ENCODE measurements at regions not wholly inside any gene's neighbourhood (a gene's known extent, or its start where the extent isn't known, plus 50 kb on each side); places are given as distances from the start of the nearest gene placed in this dataset.

DNA sequence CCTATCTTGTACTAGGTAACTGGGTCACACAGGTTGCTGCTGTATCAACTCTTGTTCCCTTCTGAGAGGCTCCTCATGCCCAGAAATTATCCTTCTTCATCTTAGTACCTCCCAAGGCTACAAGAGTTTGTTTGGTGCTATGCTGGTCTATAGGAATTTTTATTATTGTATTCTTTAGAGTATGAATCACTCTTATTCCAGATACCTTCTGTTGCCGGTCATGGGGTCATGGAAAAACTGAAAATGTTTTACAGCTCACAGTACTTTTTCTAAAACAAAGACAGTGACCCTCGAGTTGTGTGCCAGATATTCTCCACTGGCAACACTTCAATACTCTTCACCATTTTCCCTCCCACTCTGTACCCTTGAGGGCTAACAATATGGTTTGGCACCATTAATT is 1598.0 kb upstream of the TMEM132C start:
- 32 to 39% (median 36%) methylated on average over 2 of the region's 2 CpGs for WGBS, 4 donors
- no peaks in the 10 kb centered on the region for H3K36me3 ChIP-seq (replicated peaks in 1 of 2)
- no peaks in the 10 kb centered on the region for H3K27me3 ChIP-seq
- TF ChIP-seq POLR2A (IDR thresholded peaks at IDR 0.05), result no peak
- TF ChIP-seq, protein P1, sequence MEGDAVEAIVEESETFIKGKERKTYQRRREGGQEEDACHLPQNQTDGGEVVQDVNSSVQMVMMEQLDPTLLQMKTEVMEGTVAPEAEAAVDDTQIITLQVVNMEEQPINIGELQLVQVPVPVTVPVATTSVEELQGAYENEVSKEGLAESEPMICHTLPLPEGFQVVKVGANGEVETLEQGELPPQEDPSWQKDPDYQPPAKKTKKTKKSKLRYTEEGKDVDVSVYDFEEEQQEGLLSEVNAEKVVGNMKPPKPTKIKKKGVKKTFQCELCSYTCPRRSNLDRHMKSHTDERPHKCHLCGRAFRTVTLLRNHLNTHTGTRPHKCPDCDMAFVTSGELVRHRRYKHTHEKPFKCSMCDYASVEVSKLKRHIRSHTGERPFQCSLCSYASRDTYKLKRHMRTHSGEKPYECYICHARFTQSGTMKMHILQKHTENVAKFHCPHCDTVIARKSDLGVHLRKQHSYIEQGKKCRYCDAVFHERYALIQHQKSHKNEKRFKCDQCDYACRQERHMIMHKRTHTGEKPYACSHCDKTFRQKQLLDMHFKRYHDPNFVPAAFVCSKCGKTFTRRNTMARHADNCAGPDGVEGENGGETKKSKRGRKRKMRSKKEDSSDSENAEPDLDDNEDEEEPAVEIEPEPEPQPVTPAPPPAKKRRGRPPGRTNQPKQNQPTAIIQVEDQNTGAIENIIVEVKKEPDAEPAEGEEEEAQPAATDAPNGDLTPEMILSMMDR (IDR thresholded peaks at IDR 0.05), result no peak
- no peaks in the 10 kb centered on the region for H3K4me1 ChIP-seq (replicated peaks in 1 of 2)
- H3K9me3 ChIP-seq (replicated peaks in 1 of 3), result no peaks in the 10 kb centered on the region
- H3K4me3 ChIP-seq, result no peak overlapping the region
- H3K27ac ChIP-seq, result peak overlapping the region in 2 of 5 donors; percentile 34 to 61
- peak in 2 of 7 donors; percentile 16 to 39 for DNase-seq
- intact Hi-C loops (cut with DNase I), result no loop called here

DNA sequence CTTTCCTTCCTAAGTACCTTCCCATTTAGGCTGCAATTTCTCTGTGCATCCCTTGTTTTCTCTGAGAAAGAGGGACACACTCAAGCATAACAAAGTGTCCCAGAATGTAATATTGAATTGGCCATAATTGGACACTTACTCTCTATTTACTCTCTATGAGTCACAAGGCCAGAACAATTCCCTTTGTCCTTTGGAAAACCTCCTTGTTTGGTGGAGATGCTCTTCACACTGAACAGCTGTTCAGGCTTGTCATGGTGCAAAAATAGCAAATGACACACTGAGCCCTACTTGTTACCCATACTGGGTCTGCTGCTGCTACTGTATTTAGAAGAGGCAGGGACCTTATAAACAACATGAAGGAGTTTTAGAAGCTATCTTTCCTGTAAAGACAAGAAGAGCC is 1590.5 kb upstream of the TMEM132C start:
- no peak overlapping the region for H3K27ac ChIP-seq
- H3K9me3 ChIP-seq (replicated peaks in 1 of 3), result no peaks in the 10 kb centered on the region
- H3K4me1 ChIP-seq (replicated peaks in 1 of 2), result no peaks in the 10 kb centered on the region
- no peak for DNase-seq
- no peak for TF ChIP-seq POLR2A (IDR thresholded peaks at IDR 0.05)
- H3K36me3 ChIP-seq (replicated peaks in 1 of 2), result no peaks in the 10 kb centered on the region
- H3K4me3 ChIP-seq, result no peak overlapping the region
- intact Hi-C loops (cut with DNase I), result no loop called here
- peaks cover 4% of the 10 kb centered on the region for H3K27me3 ChIP-seq

DNA sequence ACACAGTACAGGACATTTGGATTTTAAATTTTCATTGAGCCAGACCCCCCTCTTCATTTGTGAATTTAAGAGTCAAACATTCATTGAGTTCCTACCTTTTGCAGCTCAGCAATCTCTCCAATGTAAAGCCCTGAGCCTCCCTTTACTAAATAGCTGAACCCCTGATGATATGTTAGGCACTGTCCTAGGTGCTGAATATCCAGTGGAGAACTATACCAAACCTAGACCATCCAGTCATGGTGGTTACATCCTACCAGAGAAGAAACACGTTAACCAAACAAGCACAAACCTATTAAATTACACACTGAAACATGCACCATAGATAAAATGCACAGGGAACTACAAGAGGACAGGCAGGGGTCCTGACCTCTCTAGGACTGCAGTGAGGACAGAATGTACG is 1585.3 kb upstream of the TMEM132C start:
- no peak overlapping the region for H3K27ac ChIP-seq
- no peak overlapping the region for H3K4me3 ChIP-seq
- no peaks in the 10 kb centered on the region for H3K9me3 ChIP-seq (replicated peaks in 1 of 3)
- TF ChIP-seq POLR2A (IDR thresholded peaks at IDR 0.05), result no peak
- TF ChIP-seq, protein P1 (IDR thresholded peaks at IDR 0.05), result no peak
- 46 to 72% (median 58%) methylated on average over 2 of the region's 2 CpGs for WGBS, 4 donors
- H3K27me3 ChIP-seq, result no peaks in the 10 kb centered on the region
- intact Hi-C loops (cut with DNase I), result no loop called here
- no peaks in the 10 kb centered on the region for H3K4me1 ChIP-seq (replicated peaks in 1 of 2)
- H3K36me3 ChIP-seq (replicated peaks in 1 of 2), result no peaks in the 10 kb centered on the region
- DNase-seq, result no peak

DNA sequence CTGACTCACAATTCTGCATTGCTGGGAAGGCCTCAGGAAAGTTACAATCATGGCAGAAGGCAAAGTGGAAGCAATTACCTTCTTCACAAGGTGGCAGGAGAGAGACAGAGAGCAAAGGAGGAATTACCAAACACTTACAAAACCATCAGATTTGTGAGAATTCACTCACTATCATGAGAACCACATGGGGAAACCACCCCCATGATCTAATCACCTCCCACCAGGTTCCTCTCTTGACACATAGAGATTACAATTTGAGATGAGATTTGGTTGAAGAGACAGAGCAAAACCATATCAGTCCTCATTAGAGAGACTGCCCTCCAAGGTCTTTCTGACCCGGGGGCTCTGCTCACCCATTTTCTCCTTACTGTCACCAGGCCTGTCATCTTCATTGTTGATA is 1582.3 kb upstream of the TMEM132C start:
- Histone ChIP-seq H3K4me3 (no peak overlapping the region), H3K27ac (no peak overlapping the region), H3K36me3 (replicated peaks in 1 of 2) (no peaks in the 10 kb centered on the region), H3K27me3 (no peaks in the 10 kb centered on the region), H3K4me1 (replicated peaks in 1 of 2) (no peaks in the 10 kb centered on the region), H3K9me3 (replicated peaks in 1 of 3) (no peaks in the 10 kb centered on the region)
- intact Hi-C loops (cut with DNase I), result no loop called here
- TF ChIP-seq, protein P1 (IDR thresholded peaks at IDR 0.05), result no peak
- TF ChIP-seq POLR2A (IDR thresholded peaks at IDR 0.05), result no peak
- no peak for DNase-seq
- 38 to 91% (median 68%) methylated on average over 1 of the region's 1 CpG for WGBS, 4 donors

DNA sequence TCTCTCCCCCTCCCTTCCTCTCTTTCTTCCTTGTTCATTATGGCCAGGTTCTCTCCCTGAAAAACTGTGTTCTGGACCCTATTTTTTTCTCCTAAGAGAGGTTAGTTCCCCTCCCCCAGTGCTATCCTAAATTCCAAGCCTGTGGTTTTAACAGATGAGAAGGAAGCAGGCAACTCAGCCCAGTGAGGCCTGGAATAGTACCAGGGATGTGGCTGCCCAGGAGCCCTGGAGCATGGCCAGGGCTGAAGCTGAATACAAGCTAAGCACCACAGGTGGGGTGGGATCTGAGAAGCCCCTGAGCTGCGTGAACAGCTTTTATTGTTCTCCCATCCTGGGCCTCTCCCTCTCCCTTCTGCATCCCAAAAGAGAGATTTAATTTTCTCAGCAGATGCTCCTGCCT is 1581.3 kb upstream of the TMEM132C start:
- 55 to 69% (median 56%) methylated on average over 1 of the region's 1 CpG for WGBS, 4 donors
- H3K4me3 ChIP-seq, result no peak overlapping the region
- TF ChIP-seq, protein P1 (IDR thresholded peaks at IDR 0.05), result no peak
- TF ChIP-seq POLR2A (IDR thresholded peaks at IDR 0.05), result no peak
- DNase-seq, result no peak
- intact Hi-C loops (cut with DNase I), result no loop called here
- no peaks in the 10 kb centered on the region for H3K27me3 ChIP-seq
- H3K27ac ChIP-seq, result no peak overlapping the region
- H3K36me3 ChIP-seq (replicated peaks in 1 of 2), result no peaks in the 10 kb centered on the region
- H3K9me3 ChIP-seq (replicated peaks in 1 of 3), result no peaks in the 10 kb centered on the region
- no peaks in the 10 kb centered on the region for H3K4me1 ChIP-seq (replicated peaks in 1 of 2)

Data from adrenal gland (tissue), 9 donors.